ENCODE measurements at regions not wholly inside any gene's neighbourhood (a gene's known extent, or its start where the extent isn't known, plus 50 kb on each side); places are given as distances from the start of the nearest gene placed in this dataset.

DNA sequence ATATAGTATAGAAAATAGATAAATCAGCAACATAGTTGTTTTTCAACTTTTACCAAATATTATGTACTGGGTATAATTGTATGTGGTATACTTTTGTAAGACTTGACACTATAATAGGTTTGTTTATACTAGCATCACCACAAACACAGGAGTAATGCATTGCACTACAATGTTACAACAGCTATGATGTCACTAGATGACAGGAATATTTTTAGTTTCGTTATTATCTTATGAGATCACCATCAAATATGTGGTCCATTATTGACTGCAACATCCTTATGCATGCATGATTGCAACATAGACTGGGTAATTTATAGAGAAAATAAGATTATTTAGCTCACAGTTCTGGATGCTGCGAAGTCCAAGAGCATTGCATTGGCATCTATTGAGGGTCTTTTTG lies 678.4 kb upstream of the ZNF804A start:
- Histone ChIP-seq H3K79me2 (ENCODE audit: insufficient read depth, low read length) (no peaks in the 10 kb centered on the region), H3K9ac (ENCODE audit: low read length) (no peak overlapping the region), H3K36me3 (ENCODE audit: control insufficient read depth in 1 of 2, insufficient read depth in 2 of 2, low read length in 2 of 2) (no peaks in the 10 kb centered on the region), H3K9me3 (ENCODE audit: control insufficient read depth in 1 of 2, insufficient read depth in 1 of 2, low read depth in 1 of 2, low read length in 2 of 2) (no peaks in the 10 kb centered on the region), H3K27ac (ENCODE audit: low read depth, low read length) (no peak overlapping the region), H3K4me3 (replicated peaks in 1 of 2; ENCODE audit: low read depth in 1 of 2, low read length in 2 of 2) (no peak overlapping the region), H3K9me2 (ENCODE audit: insufficient read depth) (no peaks in the 10 kb centered on the region), H4K20me1 (ENCODE audit: insufficient read depth) (no peaks in the 10 kb centered on the region), H3K27me3 (ENCODE audit: insufficient read depth, low read length) (no peaks in the 10 kb centered on the region), H3K4me1 (ENCODE audit: control insufficient read depth in 1 of 2, insufficient read depth in 2 of 2, low read length in 2 of 2) (no peaks in the 10 kb centered on the region), H2AFZ (ENCODE audit: low read depth, low read length, poor library complexity, severe bottlenecking) (no peak overlapping the region), H3K4me2 (ENCODE audit: low read length) (no peak overlapping the region)
- ChIA-PET RAD21 (ENCODE audit: low non-redundant PET in 1 of 2, low total read pairs in 2 of 2, uncharacterized antibody in 2 of 2, unreplicated experiment in 2 of 2) (no interaction called here), POLR2A (no interaction called here), CTCF (no interaction called here)
- intact Hi-C loops (cut with micrococcal nuclease) = no loop called here
- DNase-seq (ENCODE audit: low read depth, low spot score) (no peak), ATAC-seq (no peak)
- no peak for TF ChIP-seq RAD21 (IDR thresholded peaks at IDR 0.05; ENCODE audit: low read depth)
- TF ChIP-seq EZH2phosphoT487 (IDR thresholded peaks at IDR 0.05; ENCODE audit: borderline replicate concordance) = no peak
- TF ChIP-seq CBX3 (IDR thresholded peaks at IDR 0.05; ENCODE audit: low read depth) = no peak
- BruUV-seq (replicated peaks) = no TSS peak

DNA sequence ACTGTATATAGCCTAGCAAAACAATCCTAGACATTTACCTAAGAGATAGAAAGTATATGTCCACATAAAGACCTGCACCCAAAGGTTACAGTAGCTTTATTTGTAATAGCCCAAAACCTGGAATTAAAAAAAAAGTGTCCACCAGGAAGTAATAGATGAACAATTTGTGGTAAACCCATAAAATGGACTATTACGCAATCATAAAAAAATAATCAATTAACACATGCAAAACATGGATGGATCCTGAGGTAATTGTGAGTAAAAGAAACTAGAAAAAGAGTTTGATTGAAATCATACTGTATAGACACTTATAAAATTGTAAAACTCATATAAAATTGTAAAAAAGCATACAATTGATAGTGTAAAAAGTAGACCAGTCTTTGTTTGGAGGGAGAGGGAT lies 673.0 kb upstream of the ZNF804A start:
- no peaks in the 10 kb centered on the region for H3K36me3 ChIP-seq (ENCODE audit: control insufficient read depth in 1 of 2, insufficient read depth in 2 of 2, low read length in 2 of 2)
- H3K9me2 ChIP-seq (ENCODE audit: insufficient read depth) = no peaks in the 10 kb centered on the region
- ChIA-PET POLR2A (no interaction called here), RAD21 (ENCODE audit: low non-redundant PET in 1 of 2, low total read pairs in 2 of 2, uncharacterized antibody in 2 of 2, unreplicated experiment in 2 of 2) (no interaction called here), CTCF (no interaction called here)
- no peaks in the 10 kb centered on the region for H3K4me1 ChIP-seq (ENCODE audit: control insufficient read depth in 1 of 2, insufficient read depth in 2 of 2, low read length in 2 of 2)
- no peaks in the 10 kb centered on the region for H4K20me1 ChIP-seq (ENCODE audit: insufficient read depth)
- no peak overlapping the region for H3K4me3 ChIP-seq (replicated peaks in 1 of 2; ENCODE audit: low read depth in 1 of 2, low read length in 2 of 2)
- DNase-seq (ENCODE audit: low read depth, low spot score) = no peak
- H3K27me3 ChIP-seq (ENCODE audit: insufficient read depth, low read length) = no peaks in the 10 kb centered on the region
- intact Hi-C loops (cut with micrococcal nuclease) = no loop called here
- no peak overlapping the region for H3K27ac ChIP-seq (ENCODE audit: low read depth, low read length)
- BruUV-seq (replicated peaks) = no TSS peak
- ATAC-seq = no peak
- TF ChIP-seq, protein P1, sequence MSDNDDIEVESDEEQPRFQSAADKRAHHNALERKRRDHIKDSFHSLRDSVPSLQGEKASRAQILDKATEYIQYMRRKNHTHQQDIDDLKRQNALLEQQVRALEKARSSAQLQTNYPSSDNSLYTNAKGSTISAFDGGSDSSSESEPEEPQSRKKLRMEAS (IDR thresholded peaks at IDR 0.05) = no peak
- no peak for TF ChIP-seq CBX3 (IDR thresholded peaks at IDR 0.05; ENCODE audit: low read depth)
- no peak for TF ChIP-seq YY1 (IDR thresholded peaks at IDR 0.05; ENCODE audit: extremely low read depth, insufficient replicate concordance, low read depth, low read length)
- no peak for TF ChIP-seq SIN3A (IDR thresholded peaks at IDR 0.05; ENCODE audit: low read depth)
- TF ChIP-seq EGR1 (IDR thresholded peaks at IDR 0.05; ENCODE audit: low read depth) = no peak
- TF ChIP-seq EZH2 (IDR thresholded peaks at IDR 0.05) = no peak
- H3K79me2 ChIP-seq (ENCODE audit: insufficient read depth, low read length) = no peaks in the 10 kb centered on the region
- no peaks in the 10 kb centered on the region for H3K9me3 ChIP-seq (ENCODE audit: control insufficient read depth in 1 of 2, insufficient read depth in 1 of 2, low read depth in 1 of 2, low read length in 2 of 2)
- no peak overlapping the region for H3K9ac ChIP-seq (ENCODE audit: low read length)
- H2AFZ ChIP-seq (ENCODE audit: low read depth, low read length, poor library complexity, severe bottlenecking) = no peak overlapping the region
- no peak overlapping the region for H3K4me2 ChIP-seq (ENCODE audit: low read length)
